ENCODE measurements at regions not wholly inside any gene's neighbourhood (a gene's known extent, or its start where the extent isn't known, plus 50 kb on each side); places are given as distances from the start of the nearest gene placed in this dataset.

GRCh38 chr1:62926681-62927252, 142.8 kb downstream of the ATG4C start:
- intact Hi-C loops (cut with DNase I): no loop called here
- DNase-seq (no peak), ATAC-seq (no peak)
- Histone ChIP-seq H3K4me3 (no peak overlapping the region), H3K4me1 (no peaks in the 10 kb centered on the region), H3K27ac (no peak overlapping the region), H3K9me3 (no peaks in the 10 kb centered on the region), H3K27me3 (ENCODE audit: low read depth) (no peaks in the 10 kb centered on the region), H3K36me3 (no peaks in the 10 kb centered on the region)
- TF ChIP-seq, protein P1, sequence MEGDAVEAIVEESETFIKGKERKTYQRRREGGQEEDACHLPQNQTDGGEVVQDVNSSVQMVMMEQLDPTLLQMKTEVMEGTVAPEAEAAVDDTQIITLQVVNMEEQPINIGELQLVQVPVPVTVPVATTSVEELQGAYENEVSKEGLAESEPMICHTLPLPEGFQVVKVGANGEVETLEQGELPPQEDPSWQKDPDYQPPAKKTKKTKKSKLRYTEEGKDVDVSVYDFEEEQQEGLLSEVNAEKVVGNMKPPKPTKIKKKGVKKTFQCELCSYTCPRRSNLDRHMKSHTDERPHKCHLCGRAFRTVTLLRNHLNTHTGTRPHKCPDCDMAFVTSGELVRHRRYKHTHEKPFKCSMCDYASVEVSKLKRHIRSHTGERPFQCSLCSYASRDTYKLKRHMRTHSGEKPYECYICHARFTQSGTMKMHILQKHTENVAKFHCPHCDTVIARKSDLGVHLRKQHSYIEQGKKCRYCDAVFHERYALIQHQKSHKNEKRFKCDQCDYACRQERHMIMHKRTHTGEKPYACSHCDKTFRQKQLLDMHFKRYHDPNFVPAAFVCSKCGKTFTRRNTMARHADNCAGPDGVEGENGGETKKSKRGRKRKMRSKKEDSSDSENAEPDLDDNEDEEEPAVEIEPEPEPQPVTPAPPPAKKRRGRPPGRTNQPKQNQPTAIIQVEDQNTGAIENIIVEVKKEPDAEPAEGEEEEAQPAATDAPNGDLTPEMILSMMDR (IDR thresholded peaks at IDR 0.05): no peak

DNA sequence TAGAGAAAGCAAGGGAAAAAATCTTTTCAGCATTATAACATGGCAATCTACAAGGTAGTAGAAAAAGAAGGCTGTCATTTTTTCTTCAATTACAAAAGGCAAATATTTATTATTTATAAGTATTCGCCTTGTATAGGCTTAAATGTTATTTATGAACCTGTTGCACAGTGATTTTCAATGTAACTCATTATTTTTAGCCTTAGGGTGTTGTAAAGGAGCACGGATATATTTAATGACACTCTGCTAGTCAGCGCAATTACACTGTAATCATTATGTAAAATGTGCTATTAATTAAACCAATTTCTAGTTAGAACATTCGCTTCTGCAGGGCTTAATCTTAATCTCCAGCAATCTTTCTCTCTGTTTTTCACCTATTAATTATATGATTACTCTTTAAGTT, 145.0 kb downstream of the ATG4C start:
- Histone ChIP-seq H3K4me3 (no peak overlapping the region), H3K9me3 (no peaks in the 10 kb centered on the region), H3K4me1 (no peaks in the 10 kb centered on the region), H3K27ac (no peak overlapping the region), H3K27me3 (ENCODE audit: low read depth) (no peaks in the 10 kb centered on the region), H3K36me3 (no peaks in the 10 kb centered on the region)
- TF ChIP-seq, protein P1 (IDR thresholded peaks at IDR 0.05): no peak
- no peak for DNase-seq
- intact Hi-C loops (cut with DNase I): no loop called here
- ATAC-seq: no peak

GRCh38 chr1:62937634-62938296, 153.8 kb downstream of the ATG4C start:
- Histone ChIP-seq H3K4me1 (no peaks in the 10 kb centered on the region), H3K27ac (no peak overlapping the region), H3K4me3 (no peak overlapping the region), H3K36me3 (no peaks in the 10 kb centered on the region), H3K9me3 (no peaks in the 10 kb centered on the region), H3K27me3 (ENCODE audit: low read depth) (peaks cover 3% of the 10 kb centered on the region)
- TF ChIP-seq, protein P1 (IDR thresholded peaks at IDR 0.05): no peak
- no peak for ATAC-seq
- DNase-seq: no peak
- intact Hi-C loops (cut with DNase I): no loop called here

DNA sequence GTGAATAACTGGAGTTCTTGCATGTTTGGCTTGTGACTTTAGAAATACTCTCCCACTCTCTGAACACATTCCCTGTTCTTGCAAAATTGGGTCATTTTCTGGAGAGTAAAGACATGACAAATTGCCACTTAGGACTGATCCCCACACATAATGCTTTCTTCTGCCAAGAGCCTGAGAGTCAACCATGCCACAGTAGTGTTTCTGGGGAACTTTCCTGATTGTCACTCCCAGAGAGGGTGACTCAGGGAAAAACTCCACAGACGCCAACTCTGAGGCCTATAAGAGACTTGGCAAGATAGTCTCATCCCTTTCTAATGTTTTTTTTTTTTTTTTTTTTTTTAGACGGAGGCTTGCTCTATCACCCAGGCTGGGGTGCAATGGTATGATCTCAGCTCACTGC, 157.8 kb downstream of the ATG4C start:
- TF ChIP-seq, protein P1 (IDR thresholded peaks at IDR 0.05): no peak
- Histone ChIP-seq H3K4me1 (no peaks in the 10 kb centered on the region), H3K27ac (no peak overlapping the region), H3K27me3 (ENCODE audit: low read depth) (no peaks in the 10 kb centered on the region), H3K4me3 (no peak overlapping the region), H3K9me3 (no peaks in the 10 kb centered on the region), H3K36me3 (no peaks in the 10 kb centered on the region)
- DNase-seq: no peak
- ATAC-seq: no peak
- intact Hi-C loops (cut with DNase I): no loop called here

DNA sequence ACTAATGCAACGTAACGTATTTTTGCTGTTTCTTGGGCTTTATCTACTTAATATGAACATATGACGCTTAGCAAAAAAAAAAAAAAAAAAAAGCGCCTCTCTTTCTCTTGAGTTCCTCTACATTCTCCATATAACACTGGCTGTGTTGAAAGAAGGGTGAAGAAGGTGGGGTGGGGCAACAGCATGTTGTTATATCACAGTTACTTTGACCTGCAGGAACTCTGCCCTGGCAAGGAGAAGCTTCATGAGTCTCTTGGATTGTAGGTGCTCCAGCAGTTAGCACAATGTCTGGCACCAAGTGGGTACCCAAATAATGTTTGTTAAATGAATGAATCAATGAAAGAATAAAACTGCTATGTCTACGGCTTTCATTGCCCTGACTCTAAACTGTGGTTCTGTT, 162.6 kb downstream of the ATG4C start:
- Histone ChIP-seq H3K27ac (no peak overlapping the region), H3K4me3 (no peak overlapping the region), H3K9me3 (no peaks in the 10 kb centered on the region), H3K27me3 (ENCODE audit: low read depth) (peaks cover 8% of the 10 kb centered on the region), H3K4me1 (no peaks in the 10 kb centered on the region), H3K36me3 (no peaks in the 10 kb centered on the region)
- intact Hi-C loops (cut with DNase I): no loop called here
- no peak for DNase-seq
- TF ChIP-seq, protein P1 (IDR thresholded peaks at IDR 0.05): no peak
- no peak for ATAC-seq

All from lower lobe of right lung (tissue), 2 donors.